Mesendoderm (in vitro differentiated cells): ENCODE measurements at regions not wholly inside any gene's neighbourhood (a gene's known extent, or its start where the extent isn't known, plus 50 kb on each side); places are given as distances from the start of the nearest gene placed in this dataset.

ENCODE experiments used
- DNase-seq: peaks from one replicate; pipeline ENCODE4 v3.0.0; 2013
- H2AK5ac ChIP-seq: 2 replicates; pipeline ENCODE4 v1.6.1; 2013; ENCODE audit warnings: low read length, inconsistent platforms
- H2BK120ac ChIP-seq: 2 replicates; pipeline ENCODE4 v1.6.1; 2013; ENCODE audit warnings: low read depth, mild to moderate bottlenecking, low read length, moderate library complexity, mixed read lengths
- H2BK15ac ChIP-seq: replicated peaks from 2 replicates; pipeline ENCODE4 v1.6.1; 2013; ENCODE audit warnings: low read depth, mild to moderate bottlenecking, moderate library complexity
- H2BK5ac ChIP-seq: 2 replicates; pipeline ENCODE4 v1.6.1; 2013; ENCODE audit warnings: low read length, inconsistent platforms
- H3K18ac ChIP-seq: 2 replicates; pipeline ENCODE4 v1.6.1; 2013; ENCODE audit warnings: mild to moderate bottlenecking, low read length, mixed read lengths
- H3K23ac ChIP-seq: one replicate; pipeline ENCODE4 v1.6.1; 2013; ENCODE audit warnings: low read length
- H3K27ac ChIP-seq: 2 replicates; pipeline ENCODE4 v1.5.1; 2013; ENCODE audit warnings: low read depth, mild to moderate bottlenecking, inconsistent platforms, low read length, moderate library complexity
- H3K27me3 ChIP-seq: 2 replicates; pipeline ENCODE4 v1.6.1; 2013; ENCODE audit warnings: low read length, control low read depth, mild to moderate bottlenecking, inconsistent platforms; ENCODE audit not compliant: insufficient read depth, poor library complexity
- H3K36me3 ChIP-seq: 2 replicates; pipeline ENCODE4 v1.6.1; 2013; ENCODE audit warnings: low read length, inconsistent platforms; ENCODE audit not compliant: control insufficient read depth, insufficient read depth
- H3K4ac ChIP-seq: one replicate; pipeline ENCODE4 v1.6.1; 2013; ENCODE audit warnings: low read depth, mild to moderate bottlenecking, low read length, moderate library complexity
- H3K4me1 ChIP-seq: 2 replicates; pipeline ENCODE4 v1.6.1; 2013; ENCODE audit warnings: low read depth, low read length, inconsistent platforms; ENCODE audit not compliant: control insufficient read depth
- H3K4me2 ChIP-seq: 2 replicates; pipeline ENCODE4 v1.6.1; 2013; ENCODE audit warnings: low read length
- H3K4me3 ChIP-seq: 2 replicates; pipeline ENCODE4 v1.5.1; 2013; ENCODE audit warnings: mild to moderate bottlenecking, low read length
- H3K56ac ChIP-seq: one replicate; pipeline ENCODE4 v1.6.1; 2013; ENCODE audit warnings: low read length
- H3K79me1 ChIP-seq: 2 replicates; pipeline ENCODE4 v1.6.1; 2013; ENCODE audit warnings: low read length, inconsistent platforms
- H3K79me2 ChIP-seq: 2 replicates; pipeline ENCODE4 v1.6.1; 2013; ENCODE audit warnings: mild to moderate bottlenecking, low read length; ENCODE audit not compliant: control insufficient read depth, insufficient read depth
- H3K9ac ChIP-seq: 2 replicates; pipeline ENCODE4 v1.6.1; 2013; ENCODE audit warnings: low read length, inconsistent platforms
- H4K5ac ChIP-seq: one replicate; pipeline ENCODE4 v1.6.1; 2013; ENCODE audit warnings: low read length
- H4K8ac ChIP-seq: one replicate; pipeline ENCODE4 v1.6.1; 2013; ENCODE audit warnings: low read depth, mild to moderate bottlenecking, control low read depth, low read length, moderate library complexity
- WGBS: extraction: QIAGEN DNeasy Blood & Tissue Kit; methylation state at CpG from one replicate; pipeline ENCODE4 v1.1.7; 2013; ENCODE audit warnings: low lambda C conversion rate, missing lambda C conversion rate; ENCODE audit not compliant: insufficient coverage; ENCODE audit errors: extremely low coverage; 5-methylcytosine and 5-hydroxymethylcytosine counted together

DNA sequence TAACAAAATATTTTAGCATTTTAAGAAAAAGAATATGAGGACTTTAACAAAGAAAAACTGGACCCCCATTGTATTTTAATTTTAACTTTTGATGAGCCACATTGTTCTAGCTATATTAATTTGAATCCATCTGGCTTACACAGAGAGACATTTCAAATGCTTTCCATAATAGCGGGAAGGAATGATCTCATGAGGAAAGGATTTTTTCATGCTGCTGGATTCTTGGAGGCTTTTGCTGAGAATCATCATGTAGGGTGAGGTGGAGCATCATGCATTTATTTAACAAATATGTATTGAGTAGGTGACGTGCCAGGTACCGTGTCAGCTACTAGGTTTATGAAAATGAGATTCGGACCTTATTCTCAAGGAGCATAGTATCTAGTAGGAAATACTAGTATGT is 1006.3 kb downstream of the SORCS1 start:
- DNase-seq, result no peak
- Histone ChIP-seq H4K5ac (no peak overlapping the region), H3K27ac (no peak overlapping the region), H3K4me1 (no peaks in the 10 kb centered on the region), H3K9ac (no peak overlapping the region), H3K18ac (no peak overlapping the region), H2AK5ac (no peak overlapping the region), H3K56ac (no peak overlapping the region), H3K36me3 (no peaks in the 10 kb centered on the region), H3K4me2 (no peak overlapping the region), H3K79me2 (no peaks in the 10 kb centered on the region), H2BK120ac (no peak overlapping the region), H3K4me3 (no peak overlapping the region), H3K23ac (no peak overlapping the region), H2BK5ac (no peak overlapping the region), H4K8ac (no peak overlapping the region), H3K79me1 (no peaks in the 10 kb centered on the region), H3K4ac (no peak overlapping the region), H3K27me3 (no peaks in the 10 kb centered on the region), H2BK15ac (no peak overlapping the region)
- no CpG with 5 or more reads among the region's 4 CpGs for WGBS

DNA sequence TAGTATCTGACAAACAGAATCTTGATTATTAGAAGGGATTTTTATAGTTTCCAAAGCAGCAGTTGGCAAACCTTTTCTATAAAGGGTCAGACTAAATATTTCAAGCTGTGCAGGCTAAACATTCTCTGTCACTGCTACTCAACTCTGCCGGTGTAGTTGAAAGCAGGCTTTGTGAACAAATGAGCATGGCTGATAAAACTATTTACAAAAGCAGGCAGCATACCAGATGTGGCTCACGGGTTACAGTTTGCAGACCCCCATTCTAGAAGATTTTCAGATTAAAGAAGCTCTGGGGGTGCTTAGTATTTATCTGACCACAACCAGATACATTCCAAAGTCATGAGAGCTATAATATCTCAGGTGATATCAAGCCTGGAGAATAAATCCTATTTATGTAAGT is 1017.5 kb downstream of the SORCS1 start:
- H3K4me2 ChIP-seq, result no peak overlapping the region
- H3K56ac ChIP-seq, result no peak overlapping the region
- H3K79me1 ChIP-seq, result no peaks in the 10 kb centered on the region
- H2BK15ac ChIP-seq, result no peak overlapping the region
- H3K27ac ChIP-seq, result no peak overlapping the region
- H4K8ac ChIP-seq, result no peak overlapping the region
- no peak overlapping the region for H4K5ac ChIP-seq
- no CpG with 5 or more reads among the region's 2 CpGs for WGBS
- H3K4me1 ChIP-seq, result no peaks in the 10 kb centered on the region
- H2AK5ac ChIP-seq, result no peak overlapping the region
- H3K4ac ChIP-seq, result no peak overlapping the region
- no peak overlapping the region for H3K9ac ChIP-seq
- no peaks in the 10 kb centered on the region for H3K27me3 ChIP-seq
- no peak overlapping the region for H3K23ac ChIP-seq
- no peaks in the 10 kb centered on the region for H3K79me2 ChIP-seq
- H3K4me3 ChIP-seq, result no peak overlapping the region
- no peak overlapping the region for H2BK5ac ChIP-seq
- no peaks in the 10 kb centered on the region for H3K36me3 ChIP-seq
- H3K18ac ChIP-seq, result no peak overlapping the region
- no peak overlapping the region for H2BK120ac ChIP-seq
- DNase-seq, result peak; percentile 60

DNA sequence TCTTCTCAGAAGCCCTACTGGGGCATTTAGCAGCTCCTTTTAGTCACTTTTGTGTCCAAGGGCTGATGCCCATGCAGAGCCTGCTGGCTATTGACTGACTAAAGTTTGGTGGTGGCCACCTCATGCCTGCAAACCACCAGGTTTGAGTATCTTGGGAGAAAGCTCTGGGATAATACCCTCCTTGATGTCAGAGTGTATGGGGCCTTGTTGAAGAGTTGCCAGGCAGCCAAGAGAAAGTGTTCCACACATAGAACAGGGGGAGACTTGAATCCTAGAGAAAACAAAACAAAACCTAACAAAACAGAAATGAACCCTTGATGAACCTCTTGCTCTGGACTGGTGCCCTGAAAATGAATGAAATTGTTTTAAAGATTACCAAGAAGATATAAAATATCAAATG is 1024.6 kb downstream of the SORCS1 start:
- H2BK15ac ChIP-seq, result no peak overlapping the region
- H2AK5ac ChIP-seq, result no peak overlapping the region
- no peak overlapping the region for H2BK5ac ChIP-seq
- H3K4ac ChIP-seq, result no peak overlapping the region
- no peaks in the 10 kb centered on the region for H3K79me1 ChIP-seq
- no peak overlapping the region for H3K4me3 ChIP-seq
- no peaks in the 10 kb centered on the region for H3K36me3 ChIP-seq
- no peaks in the 10 kb centered on the region for H3K79me2 ChIP-seq
- no peak overlapping the region for H3K56ac ChIP-seq
- H3K27me3 ChIP-seq, result no peaks in the 10 kb centered on the region
- H3K18ac ChIP-seq, result no peak overlapping the region
- H3K4me1 ChIP-seq, result no peaks in the 10 kb centered on the region
- DNase-seq, result no peak
- H3K4me2 ChIP-seq, result no peak overlapping the region
- no peak overlapping the region for H2BK120ac ChIP-seq
- no peak overlapping the region for H4K5ac ChIP-seq
- no peak overlapping the region for H3K27ac ChIP-seq
- H3K23ac ChIP-seq, result no peak overlapping the region
- H3K9ac ChIP-seq, result no peak overlapping the region
- H4K8ac ChIP-seq, result no peak overlapping the region

DNA sequence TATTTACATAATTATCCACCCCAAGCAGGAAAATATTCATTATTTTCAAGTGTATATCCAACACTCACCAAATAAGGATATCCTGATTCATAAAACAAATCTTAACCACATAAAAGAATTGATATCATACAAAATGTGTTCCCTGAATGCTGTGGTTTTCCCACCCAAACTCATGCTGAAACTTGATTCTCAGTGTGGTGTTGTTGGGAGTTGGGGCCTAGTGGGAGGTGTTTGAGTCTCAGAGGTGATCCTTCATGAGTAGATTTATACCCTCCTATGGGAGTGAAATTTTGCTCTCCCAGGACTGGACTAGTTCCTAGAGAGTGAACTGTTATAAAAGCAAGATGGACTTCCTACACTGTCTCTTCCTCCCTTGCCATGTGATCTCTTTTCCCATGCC is 1028.3 kb downstream of the SORCS1 start:
- no peaks in the 10 kb centered on the region for H3K4me1 ChIP-seq
- H2BK5ac ChIP-seq, result no peak overlapping the region
- H3K36me3 ChIP-seq, result no peaks in the 10 kb centered on the region
- no peaks in the 10 kb centered on the region for H3K27me3 ChIP-seq
- no peak overlapping the region for H2BK15ac ChIP-seq
- no peak overlapping the region for H3K56ac ChIP-seq
- H3K4me2 ChIP-seq, result no peak overlapping the region
- H3K18ac ChIP-seq, result no peak overlapping the region
- H3K79me2 ChIP-seq, result no peaks in the 10 kb centered on the region
- no peaks in the 10 kb centered on the region for H3K79me1 ChIP-seq
- H3K9ac ChIP-seq, result no peak overlapping the region
- H4K8ac ChIP-seq, result no peak overlapping the region
- H3K4ac ChIP-seq, result no peak overlapping the region
- H2AK5ac ChIP-seq, result no peak overlapping the region
- no peak overlapping the region for H3K4me3 ChIP-seq
- H3K23ac ChIP-seq, result no peak overlapping the region
- H4K5ac ChIP-seq, result no peak overlapping the region
- no peak overlapping the region for H2BK120ac ChIP-seq
- no peak for DNase-seq
- no peak overlapping the region for H3K27ac ChIP-seq

DNA sequence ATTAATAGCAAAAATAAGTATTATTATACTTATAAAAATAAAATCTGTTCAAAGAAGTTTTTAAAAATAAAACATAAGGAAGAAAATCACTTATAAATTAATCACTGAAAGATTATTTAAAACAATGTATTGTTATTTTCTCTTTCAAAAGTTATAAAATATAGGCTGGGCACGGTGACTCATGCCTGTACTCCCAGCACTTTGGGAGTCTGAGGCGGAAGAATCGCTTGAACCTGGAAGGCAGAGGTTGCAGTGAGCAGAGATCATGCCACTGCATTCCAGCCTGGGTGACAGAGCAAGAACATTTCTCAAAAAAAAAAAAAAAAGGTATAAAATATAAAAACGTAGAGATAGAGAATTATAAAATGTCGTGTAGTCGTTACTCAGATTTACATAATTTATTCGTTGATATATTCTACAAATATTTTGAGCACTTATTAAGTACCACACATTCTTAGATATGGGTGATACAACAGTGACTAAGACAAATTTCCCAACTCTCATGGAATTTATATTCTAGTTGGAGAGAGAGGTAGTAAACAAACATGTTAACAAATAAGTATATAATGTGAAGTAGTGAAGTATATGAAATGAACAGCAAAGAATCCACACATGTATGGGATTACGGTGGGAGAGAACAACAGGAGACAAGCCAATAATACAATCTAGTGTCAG is 1030.0 kb downstream of the SORCS1 start:
- WGBS, result no CpG with 5 or more reads among the region's 8 CpGs
- no peak overlapping the region for H3K23ac ChIP-seq
- H4K8ac ChIP-seq, result no peak overlapping the region
- DNase-seq, result no peak
- H3K4me3 ChIP-seq, result no peak overlapping the region
- no peak overlapping the region for H3K56ac ChIP-seq
- no peaks in the 10 kb centered on the region for H3K79me1 ChIP-seq
- no peak overlapping the region for H3K9ac ChIP-seq
- no peak overlapping the region for H3K4ac ChIP-seq
- no peaks in the 10 kb centered on the region for H3K27me3 ChIP-seq
- H4K5ac ChIP-seq, result no peak overlapping the region
- H2AK5ac ChIP-seq, result no peak overlapping the region
- no peak overlapping the region for H3K27ac ChIP-seq
- H2BK5ac ChIP-seq, result no peak overlapping the region
- no peaks in the 10 kb centered on the region for H3K4me1 ChIP-seq
- no peak overlapping the region for H2BK120ac ChIP-seq
- H3K36me3 ChIP-seq, result no peaks in the 10 kb centered on the region
- no peak overlapping the region for H3K4me2 ChIP-seq
- H3K79me2 ChIP-seq, result no peaks in the 10 kb centered on the region
- H3K18ac ChIP-seq, result no peak overlapping the region
- H2BK15ac ChIP-seq, result no peak overlapping the region

DNA sequence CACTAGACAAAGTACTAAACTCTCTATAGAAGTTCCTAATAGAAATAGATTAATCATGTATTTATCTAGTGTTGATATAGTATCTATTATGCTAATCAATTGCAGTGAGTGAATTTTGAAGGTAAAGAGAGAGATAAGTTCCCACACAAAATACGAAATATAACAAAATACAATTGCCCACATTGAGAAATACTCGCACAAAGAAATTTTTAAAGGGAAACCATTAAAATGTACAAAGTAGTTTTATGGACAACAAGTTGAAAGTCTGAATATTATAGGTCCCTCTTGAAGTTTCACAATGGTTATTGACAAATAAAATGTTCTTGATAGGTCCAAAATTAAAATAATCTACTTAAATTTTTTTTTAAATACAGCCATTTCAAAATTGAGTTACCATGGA is 1031.1 kb downstream of the SORCS1 start:
- Histone ChIP-seq H2BK120ac (no peak overlapping the region), H3K4me2 (no peak overlapping the region), H4K8ac (no peak overlapping the region), H3K79me2 (no peaks in the 10 kb centered on the region), H2BK5ac (no peak overlapping the region), H3K36me3 (no peaks in the 10 kb centered on the region), H2BK15ac (no peak overlapping the region), H3K27me3 (no peaks in the 10 kb centered on the region), H3K79me1 (no peaks in the 10 kb centered on the region), H2AK5ac (no peak overlapping the region), H3K9ac (no peak overlapping the region), H3K4ac (no peak overlapping the region), H3K27ac (no peak overlapping the region), H3K4me1 (no peaks in the 10 kb centered on the region), H3K18ac (no peak overlapping the region), H3K4me3 (no peak overlapping the region), H3K56ac (no peak overlapping the region), H3K23ac (no peak overlapping the region), H4K5ac (no peak overlapping the region)
- DNase-seq, result no peak
- WGBS, result no CpG with 5 or more reads among the region's 2 CpGs
